ACHN (cell line): ENCODE measurements at regions not wholly inside any gene's neighbourhood (a gene's known extent, or its start where the extent isn't known, plus 50 kb on each side); places are given as distances from the start of the nearest gene placed in this dataset.
"Not testable (repeated sequence)": the region's sequence is repeated elsewhere in the genome, so short reads cannot be mapped to it uniquely, and the experiment has no call there.

ENCODE experiments used
- DNase-seq: peaks from one replicate; pipeline ENCODE4 v3.0.0-alpha.2; 2015
- in situ Hi-C: cut with HindIII; loops from 2 replicates; pipeline ENCODE4 v1.10.0; 2017; ENCODE audit warnings: low sequenced_read_pairs, low pct_ligation_motif_present, low pct_unique_long_range_greater_than_20kb

DNA sequence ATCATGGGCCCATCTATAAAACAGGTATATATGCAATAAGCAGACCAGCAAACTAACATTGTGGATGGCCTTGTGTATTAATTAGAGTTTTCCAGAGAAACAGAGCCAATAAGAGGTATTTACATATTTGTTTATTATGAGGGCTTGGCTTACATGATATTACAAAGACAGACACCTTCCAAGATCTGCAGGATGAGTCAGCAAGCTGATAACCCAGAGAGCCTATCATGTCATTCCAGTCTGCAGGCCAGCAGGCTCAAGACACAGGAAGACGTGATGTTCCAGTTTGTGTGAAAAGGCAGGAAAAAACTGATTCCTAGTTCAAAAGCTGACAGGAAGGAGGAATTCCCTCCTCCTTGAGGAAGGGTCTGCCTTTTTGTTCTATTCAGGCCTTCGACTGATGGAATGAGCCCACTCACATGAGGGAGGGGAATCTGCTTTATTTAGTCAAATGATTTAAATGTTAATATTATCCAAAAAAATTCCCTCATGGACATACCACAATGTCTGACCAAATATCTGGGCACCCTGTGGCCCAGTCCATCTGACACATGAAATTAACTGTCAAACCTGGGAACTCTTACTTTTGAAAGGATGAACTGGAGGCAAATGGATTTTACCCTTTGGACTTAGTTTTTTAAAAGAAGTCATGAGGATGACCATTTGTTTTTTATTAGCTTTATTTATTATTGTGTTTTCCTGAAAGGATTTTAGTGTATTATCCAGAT, 161.2 kb upstream of the CHD1 start:
- no peak for DNase-seq
- in situ Hi-C loops = no loop called here

DNA sequence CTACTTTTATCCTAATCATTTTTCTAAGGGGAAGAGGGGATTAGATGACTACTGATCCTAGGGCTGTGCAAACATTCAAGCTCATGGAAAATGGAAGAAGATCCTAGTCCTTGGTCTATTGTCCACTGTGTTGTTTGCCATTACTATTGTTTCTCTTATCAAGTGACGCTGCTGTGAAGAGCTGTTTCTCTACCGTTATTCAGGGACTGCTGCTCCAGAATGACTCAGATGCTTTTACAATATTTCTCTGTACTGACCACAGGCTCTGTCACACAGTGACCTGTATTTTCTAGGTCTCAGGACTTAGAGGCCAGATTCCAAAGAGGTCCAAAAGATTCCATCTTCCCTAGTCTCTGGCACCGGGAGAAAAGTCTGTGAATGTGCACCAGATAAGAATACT, 159.5 kb upstream of the CHD1 start:
- in situ Hi-C loops = no loop called here
- DNase-seq = no peak

DNA sequence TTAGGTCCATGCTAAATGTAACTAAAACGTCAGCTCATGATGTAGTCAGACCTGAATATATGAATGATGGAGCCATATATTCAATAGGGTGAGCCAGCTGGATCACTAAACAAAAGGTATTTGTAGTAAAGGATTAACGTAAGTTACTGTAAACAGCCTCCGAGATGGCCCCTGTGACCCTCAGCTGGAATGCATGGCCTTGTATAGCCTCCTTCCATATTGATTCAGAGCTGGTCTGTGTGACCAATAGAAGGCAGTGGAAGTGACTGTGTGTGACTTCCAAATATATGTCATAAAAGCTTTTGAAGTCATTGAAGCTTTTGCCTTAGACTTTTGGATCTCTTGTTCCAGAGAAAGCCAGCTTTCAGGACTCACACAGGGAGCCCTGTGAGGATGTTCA, 154.4 kb upstream of the CHD1 start:
- in situ Hi-C loops = no loop called here
- no peak for DNase-seq

GRCh38 chr5:99081711-99082110, 152.9 kb upstream of the CHD1 start:
- in situ Hi-C loops = no loop called here
- DNase-seq = no peak

GRCh38 chr5:99076723-99077640, 148.2 kb upstream of the CHD1 start:
- in situ Hi-C loops = no loop called here

DNA sequence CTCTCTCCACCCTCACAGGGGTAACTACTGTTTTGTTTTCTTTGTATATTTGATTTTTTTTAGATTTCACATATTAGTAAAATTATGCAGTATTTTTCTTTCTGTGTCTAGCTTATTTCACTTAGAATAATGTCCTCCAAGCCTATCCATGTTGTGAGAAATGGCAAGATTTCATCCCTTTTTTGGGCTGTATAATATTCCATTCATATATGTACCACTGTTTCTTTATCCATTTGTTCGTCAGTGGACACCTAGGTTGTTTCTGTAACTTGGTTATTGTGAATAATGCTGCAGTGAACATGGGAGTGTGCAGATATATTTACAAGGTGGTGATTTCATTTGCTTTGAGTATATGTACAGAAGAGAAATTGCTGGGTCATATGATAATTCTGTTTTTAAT, 144.0 kb upstream of the CHD1 start:
- no peak for DNase-seq
- in situ Hi-C loops = no loop called here

More at GRCh38 chr5:99076723-99077640, 148.2 kb upstream of the CHD1 start:
- no peak for DNase-seq

DNA sequence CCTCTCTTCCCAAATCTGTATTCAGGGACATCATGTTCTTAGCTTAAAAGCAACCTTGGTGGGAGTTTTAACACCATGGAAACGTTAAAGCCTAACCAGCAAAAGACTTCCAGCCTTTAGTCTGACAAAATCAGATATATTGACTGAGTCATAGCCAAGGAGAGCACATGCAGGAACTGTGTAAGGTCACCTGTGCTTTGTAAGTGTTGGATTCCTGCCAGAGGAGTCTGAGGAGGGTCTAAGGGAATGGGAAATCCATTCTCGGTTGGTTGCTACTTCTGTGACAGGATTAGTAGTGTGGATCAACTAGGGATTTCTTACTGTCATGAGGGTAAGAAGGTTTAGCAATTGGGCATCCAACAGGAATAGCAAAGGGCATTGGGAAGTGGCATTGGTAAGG, 142.0 kb upstream of the CHD1 start:
- in situ Hi-C loops = no loop called here
- no peak for DNase-seq

DNA sequence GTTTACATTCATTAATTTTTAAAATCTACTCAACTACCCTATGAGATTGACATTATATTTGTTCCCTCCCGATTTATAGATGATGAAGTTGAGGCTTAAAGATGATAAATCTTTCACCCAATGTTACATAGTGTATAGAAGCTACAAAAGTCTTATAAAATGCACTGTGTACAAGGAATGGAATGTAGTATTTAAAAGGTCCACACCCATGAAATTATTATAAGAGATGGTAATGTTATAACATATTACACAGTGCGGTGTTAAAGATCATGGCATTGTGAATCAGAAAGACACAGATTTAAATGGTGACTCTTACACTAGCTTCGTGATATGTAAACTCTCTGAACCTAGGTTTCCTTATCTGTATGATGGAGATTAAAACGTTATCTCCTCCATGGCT, 141.6 kb upstream of the CHD1 start:
- DNase-seq = no peak
- in situ Hi-C loops = no loop called here

GRCh38 chr5:99068944-99069650, 140.3 kb upstream of the CHD1 start:
- in situ Hi-C loops = no loop called here
- no peak for DNase-seq

- no peak for DNase-seq
- in situ Hi-C loops = no loop called here
Observed at GRCh38 chr5:99063737-99064136, 134.9 kb upstream of the CHD1 start.

DNA sequence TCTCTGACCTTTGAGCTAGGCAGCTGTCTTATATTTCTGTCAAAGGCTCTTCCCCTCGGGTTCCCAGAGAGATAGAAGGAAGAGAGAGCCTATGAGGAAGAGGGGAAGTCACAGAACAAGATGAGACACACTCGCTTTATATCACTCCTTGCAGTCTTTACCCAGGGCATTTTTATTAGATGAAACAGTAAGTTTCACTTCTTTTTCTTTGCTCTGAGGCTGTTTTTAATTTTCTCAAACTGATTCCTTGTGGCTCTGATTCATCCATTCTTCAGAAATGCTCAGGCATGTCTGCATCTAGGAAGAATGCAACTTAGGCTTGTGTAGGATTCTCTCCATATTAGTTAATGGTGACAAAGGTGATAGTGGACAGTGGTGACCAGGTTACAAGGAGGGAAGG, 132.9 kb upstream of the CHD1 start:
- in situ Hi-C loops = no loop called here
- DNase-seq = peak; percentile 7

- in situ Hi-C loops = no loop called here
- DNase-seq = no peak
Observed at GRCh38 chr5:99061299-99061698, 132.5 kb upstream of the CHD1 start.

- in situ Hi-C loops = no loop called here
- DNase-seq = peak; percentile 67
Observed at GRCh38 chr5:99060306-99061261, 131.8 kb upstream of the CHD1 start.

DNA sequence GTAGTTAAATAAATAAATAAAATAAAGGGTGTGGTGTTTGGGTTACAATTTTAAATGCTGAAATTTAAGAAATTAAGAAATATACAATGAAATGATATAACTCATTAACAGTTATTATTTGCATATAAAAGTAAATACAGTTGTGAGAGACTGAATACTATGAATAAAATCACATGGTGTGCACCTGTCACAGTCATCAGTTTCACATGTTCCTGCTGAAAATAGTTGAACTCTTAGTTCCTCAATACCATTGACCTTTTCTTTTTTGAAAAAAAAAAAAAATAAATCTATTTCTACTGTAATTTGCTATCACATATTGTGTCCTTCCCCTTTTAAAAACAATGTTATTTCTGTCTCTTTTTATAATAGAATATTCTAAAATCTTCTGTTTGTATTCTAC, 130.9 kb upstream of the CHD1 start:
- in situ Hi-C loops = no loop called here
- no peak for DNase-seq

DNA sequence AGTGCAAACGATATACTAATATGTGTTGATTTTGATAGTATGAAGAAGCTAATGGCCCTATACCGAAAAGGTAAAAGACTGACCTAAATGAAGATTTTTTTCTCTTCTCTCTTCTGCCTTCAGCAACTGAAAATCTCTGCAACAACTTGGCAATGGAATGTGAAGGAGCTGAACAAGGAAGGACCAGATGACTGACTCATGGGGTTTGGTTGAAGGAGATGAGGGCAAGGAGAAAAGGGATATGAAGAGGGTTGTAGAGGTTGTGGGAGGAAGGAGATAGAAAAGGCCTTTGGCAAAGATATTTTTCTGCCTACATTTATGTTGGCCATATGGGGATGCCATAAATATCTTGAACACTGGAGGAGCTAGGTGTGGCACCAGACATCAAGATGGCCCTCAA, 129.7 kb upstream of the CHD1 start:
- in situ Hi-C loops = no loop called here
- no peak for DNase-seq

DNA sequence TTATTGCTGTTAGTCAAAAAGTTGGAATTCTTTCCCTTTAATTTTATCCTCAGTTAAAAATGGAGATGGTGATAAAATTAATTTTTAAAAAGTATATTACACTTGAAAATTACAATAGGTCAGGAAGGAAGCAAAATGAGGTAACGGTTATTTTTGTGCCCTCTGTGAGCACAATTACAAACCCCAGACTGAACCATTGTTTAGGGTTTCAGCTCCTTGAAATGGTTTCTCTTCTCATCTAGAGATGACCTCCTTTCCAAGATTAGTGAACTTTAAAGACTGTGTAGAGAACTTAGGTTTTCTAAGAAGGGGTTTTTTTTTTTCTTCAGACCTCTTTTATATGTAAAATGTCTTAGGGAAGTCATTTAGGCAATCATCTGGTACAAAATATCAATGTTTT, 126.2 kb upstream of the CHD1 start:
- no peak for DNase-seq
- in situ Hi-C loops = no loop called here

DNA sequence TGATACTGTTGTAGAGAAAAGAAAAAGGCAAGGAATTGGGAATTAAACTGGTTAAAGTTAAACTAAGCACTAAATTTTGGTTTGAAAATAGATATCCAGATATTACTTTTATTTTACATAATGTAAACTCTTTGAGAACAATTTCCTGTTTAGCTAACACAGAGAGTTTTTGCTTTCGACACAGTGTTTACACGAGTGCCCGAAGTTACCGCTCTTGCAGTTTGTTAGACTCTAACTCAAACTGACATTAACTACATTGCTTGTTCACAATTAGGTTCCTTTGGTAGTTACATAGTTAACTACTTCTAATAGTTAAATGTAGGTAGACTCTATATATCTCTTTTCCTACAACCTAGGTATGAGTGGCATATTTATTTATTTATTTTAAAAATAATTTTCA, 117.1 kb upstream of the CHD1 start:
- in situ Hi-C loops = no loop called here
- no peak for DNase-seq

GRCh38 chr5:99043257-99043656, 114.5 kb upstream of the CHD1 start:
- in situ Hi-C loops, DNase-seq: not testable (repeated sequence)
